A673 (cell line): ENCODE measurements at regions not wholly inside any gene's neighbourhood (a gene's known extent, or its start where the extent isn't known, plus 50 kb on each side); places are given as distances from the start of the nearest gene placed in this dataset.

Source experiments
- EZH2 ChIP-seq: fragments of 200-600 bp; sonication (generic); IDR thresholded peaks from 2 replicates; pipeline ENCODE4 v1.6.1; 2017; ENCODE audit warnings: borderline replicate concordance, low read depth, mild to moderate bottlenecking, mixed read lengths, antibody characterized with exemption, low read length; ENCODE audit not compliant: poor library complexity, severe bottlenecking
- TF ChIP-seq, protein P1 (sequence below): fragments of 300-800, 200-600 bp; sonication (generic); conservative IDR thresholded peaks from 2 replicates; pipeline ENCODE4 v1.5.1; 2017; ENCODE audit warnings: low read depth, mild to moderate bottlenecking, antibody characterized with exemption, low read length, moderate library complexity, mixed read lengths

DNA sequence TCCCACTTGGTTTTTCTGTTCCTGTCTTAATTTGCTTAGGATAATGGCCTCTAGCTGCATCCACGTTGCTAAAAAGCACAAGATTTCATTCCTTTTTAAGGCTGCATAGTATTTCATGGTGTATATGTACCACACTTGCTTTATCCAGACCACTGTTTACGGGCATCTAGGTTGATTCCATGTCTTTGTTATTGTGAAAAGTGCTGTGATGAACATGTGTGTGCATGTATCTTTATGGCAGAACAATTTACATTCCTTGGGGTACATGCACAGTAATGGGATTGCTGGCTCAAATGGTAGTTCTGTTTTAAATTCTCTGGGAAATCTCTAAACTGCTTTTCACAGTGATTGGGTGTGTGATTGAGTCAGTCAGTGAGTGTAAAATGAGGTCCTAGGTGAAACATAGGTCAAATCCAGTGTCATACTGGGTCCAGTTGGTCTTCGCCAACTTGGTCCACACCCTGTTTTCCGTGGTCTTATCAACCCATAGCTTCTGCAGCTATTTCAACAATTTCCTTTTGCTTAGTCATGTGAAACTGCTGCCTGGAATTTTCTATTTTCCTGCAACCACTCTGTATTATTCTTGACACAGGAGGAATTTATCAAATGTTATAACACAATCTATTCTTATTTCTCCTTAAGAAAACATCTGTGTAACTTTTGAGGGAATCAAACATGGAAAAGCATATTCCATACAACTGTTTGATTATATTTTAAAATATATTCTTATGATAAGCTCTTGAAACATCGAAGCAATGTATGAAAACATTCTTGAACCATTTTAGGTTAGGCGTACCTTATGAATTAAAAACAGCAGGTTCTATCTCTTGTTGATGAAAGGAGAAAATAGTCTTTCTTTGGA, 82.9 kb downstream of the ADCYAP1 start:
- TF ChIP-seq, protein P1, sequence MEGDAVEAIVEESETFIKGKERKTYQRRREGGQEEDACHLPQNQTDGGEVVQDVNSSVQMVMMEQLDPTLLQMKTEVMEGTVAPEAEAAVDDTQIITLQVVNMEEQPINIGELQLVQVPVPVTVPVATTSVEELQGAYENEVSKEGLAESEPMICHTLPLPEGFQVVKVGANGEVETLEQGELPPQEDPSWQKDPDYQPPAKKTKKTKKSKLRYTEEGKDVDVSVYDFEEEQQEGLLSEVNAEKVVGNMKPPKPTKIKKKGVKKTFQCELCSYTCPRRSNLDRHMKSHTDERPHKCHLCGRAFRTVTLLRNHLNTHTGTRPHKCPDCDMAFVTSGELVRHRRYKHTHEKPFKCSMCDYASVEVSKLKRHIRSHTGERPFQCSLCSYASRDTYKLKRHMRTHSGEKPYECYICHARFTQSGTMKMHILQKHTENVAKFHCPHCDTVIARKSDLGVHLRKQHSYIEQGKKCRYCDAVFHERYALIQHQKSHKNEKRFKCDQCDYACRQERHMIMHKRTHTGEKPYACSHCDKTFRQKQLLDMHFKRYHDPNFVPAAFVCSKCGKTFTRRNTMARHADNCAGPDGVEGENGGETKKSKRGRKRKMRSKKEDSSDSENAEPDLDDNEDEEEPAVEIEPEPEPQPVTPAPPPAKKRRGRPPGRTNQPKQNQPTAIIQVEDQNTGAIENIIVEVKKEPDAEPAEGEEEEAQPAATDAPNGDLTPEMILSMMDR, result no peak
- TF ChIP-seq EZH2, result no peak
